ENCODE measurements at regions not wholly inside any gene's neighbourhood (a gene's known extent, or its start where the extent isn't known, plus 50 kb on each side); places are given as distances from the start of the nearest gene placed in this dataset.

- Histone ChIP-seq H3K9ac (ENCODE audit: low read length) (no peak overlapping the region), H3K27me3 (ENCODE audit: control insufficient read depth, insufficient read depth, low read length) (no peaks in the 10 kb centered on the region), H3K4me1 (ENCODE audit: control insufficient read depth, insufficient read depth, low read length) (peaks cover 35% of the 10 kb centered on the region), H3K36me3 (ENCODE audit: control insufficient read depth, insufficient read depth, low read length) (peaks cover 24% of the 10 kb centered on the region), H3K27ac (ENCODE audit: low read depth, low read length) (peak overlapping the region; percentile 80), H3K4me3 (ENCODE audit: low read length) (no peak overlapping the region)
Observed at GRCh38 chr12:124428792-124429281, 133.9 kb downstream of the RFLNA start.

GRCh38 chr12:124428136-124428791, 133.4 kb downstream of the RFLNA start:
- Histone ChIP-seq H3K27ac (ENCODE audit: low read depth, low read length) (peak overlapping the region; percentile 80), H3K4me1 (ENCODE audit: control insufficient read depth, insufficient read depth, low read length) (peaks cover 39% of the 10 kb centered on the region), H3K9ac (ENCODE audit: low read length) (no peak overlapping the region), H3K4me3 (ENCODE audit: low read length) (no peak overlapping the region), H3K27me3 (ENCODE audit: control insufficient read depth, insufficient read depth, low read length) (no peaks in the 10 kb centered on the region), H3K36me3 (ENCODE audit: control insufficient read depth, insufficient read depth, low read length) (peaks cover 23% of the 10 kb centered on the region)

DNA sequence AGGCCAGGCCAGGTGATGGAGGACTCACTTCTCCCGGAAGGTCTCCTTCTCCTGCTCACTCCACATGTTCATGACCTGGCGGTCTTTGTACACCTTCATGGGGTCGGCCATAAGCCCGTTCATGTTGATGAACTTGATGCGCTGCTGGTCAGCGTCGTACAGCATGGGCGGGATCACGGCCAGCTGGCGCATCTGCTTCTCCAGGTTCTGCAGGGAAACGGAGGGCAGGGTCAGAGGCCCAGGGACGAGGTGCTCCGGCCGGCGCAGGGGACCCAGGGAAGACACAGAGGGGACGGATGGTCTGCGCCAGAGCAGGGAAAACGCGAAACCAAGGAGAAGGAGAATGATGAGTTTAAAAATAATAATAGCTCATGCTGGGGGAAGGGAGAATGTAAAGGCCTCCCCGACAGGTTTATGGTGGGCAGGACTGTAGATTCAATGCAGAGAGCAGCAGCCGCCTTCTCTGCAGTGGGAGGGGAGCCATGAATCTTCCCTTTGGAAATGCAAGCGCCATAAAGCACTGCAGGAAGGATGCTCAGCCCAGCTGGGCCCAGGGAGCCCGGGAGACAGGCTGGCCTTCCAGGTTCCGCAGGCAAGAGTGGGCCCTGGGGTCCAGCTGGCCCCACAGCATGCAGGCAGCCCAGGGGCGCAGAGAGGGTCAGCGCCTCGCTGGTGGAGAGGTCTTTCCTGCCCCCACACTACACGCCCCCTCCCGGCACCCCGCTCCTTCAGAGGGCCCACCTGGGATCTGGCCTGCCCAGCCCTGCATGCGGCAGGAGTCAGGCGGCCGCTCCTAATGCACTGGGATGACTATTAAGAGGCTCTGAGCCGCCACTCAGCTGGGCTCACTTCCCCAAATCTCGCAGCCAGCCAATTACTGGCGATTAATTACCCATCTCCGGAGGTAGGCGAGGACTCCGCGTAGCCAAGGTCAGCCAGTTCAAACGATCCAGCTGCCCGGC, 132.0 kb downstream of the RFLNA start:
- Histone ChIP-seq H3K27ac (ENCODE audit: low read depth, low read length) (peak overlapping the region; percentile 80), H3K4me1 (ENCODE audit: control insufficient read depth, insufficient read depth, low read length) (peaks cover 47% of the 10 kb centered on the region), H3K9ac (ENCODE audit: low read length) (no peak overlapping the region), H3K4me3 (ENCODE audit: low read length) (no peak overlapping the region), H3K27me3 (ENCODE audit: control insufficient read depth, insufficient read depth, low read length) (no peaks in the 10 kb centered on the region), H3K36me3 (ENCODE audit: control insufficient read depth, insufficient read depth, low read length) (peaks cover 19% of the 10 kb centered on the region)

GRCh38 chr12:124425667-124426066, 130.8 kb downstream of the RFLNA start:
- Histone ChIP-seq H3K27ac (ENCODE audit: low read depth, low read length) (peak overlapping the region; percentile 80), H3K36me3 (ENCODE audit: control insufficient read depth, insufficient read depth, low read length) (peaks cover 18% of the 10 kb centered on the region), H3K9ac (ENCODE audit: low read length) (no peak overlapping the region), H3K27me3 (ENCODE audit: control insufficient read depth, insufficient read depth, low read length) (no peaks in the 10 kb centered on the region), H3K4me3 (ENCODE audit: low read length) (no peak overlapping the region), H3K4me1 (ENCODE audit: control insufficient read depth, insufficient read depth, low read length) (peaks cover 57% of the 10 kb centered on the region)

GRCh38 chr12:124424516-124424905, 129.6 kb downstream of the RFLNA start:
- H3K9ac ChIP-seq (ENCODE audit: low read length) = no peak overlapping the region
- H3K27ac ChIP-seq (ENCODE audit: low read depth, low read length) = peak overlapping the region; percentile 99
- peaks cover 62% of the 10 kb centered on the region for H3K4me1 ChIP-seq (ENCODE audit: control insufficient read depth, insufficient read depth, low read length)
- H3K4me3 ChIP-seq (ENCODE audit: low read length) = no peak overlapping the region
- H3K36me3 ChIP-seq (ENCODE audit: control insufficient read depth, insufficient read depth, low read length) = peaks cover 23% of the 10 kb centered on the region
- H3K27me3 ChIP-seq (ENCODE audit: control insufficient read depth, insufficient read depth, low read length) = no peaks in the 10 kb centered on the region

- H3K36me3 ChIP-seq (ENCODE audit: control insufficient read depth, insufficient read depth, low read length) = peaks cover 27% of the 10 kb centered on the region
- peak overlapping the region; percentile 99 for H3K27ac ChIP-seq (ENCODE audit: low read depth, low read length)
- H3K27me3 ChIP-seq (ENCODE audit: control insufficient read depth, insufficient read depth, low read length) = no peaks in the 10 kb centered on the region
- peaks cover 57% of the 10 kb centered on the region for H3K4me1 ChIP-seq (ENCODE audit: control insufficient read depth, insufficient read depth, low read length)
- peak overlapping the region; percentile 14 for H3K4me3 ChIP-seq (ENCODE audit: low read length)
- H3K9ac ChIP-seq (ENCODE audit: low read length) = no peak overlapping the region
Observed at GRCh38 chr12:124423761-124424515, 129.0 kb downstream of the RFLNA start.

GRCh38 chr12:124422570-124423523, 128.0 kb downstream of the RFLNA start:
- Histone ChIP-seq H3K4me3 (ENCODE audit: low read length) (peak overlapping the region; percentile 60), H3K4me1 (ENCODE audit: control insufficient read depth, insufficient read depth, low read length) (peaks cover 51% of the 10 kb centered on the region)

GRCh38 chr12:124422142-124422569, 127.3 kb downstream of the RFLNA start:
- H3K4me3 ChIP-seq (ENCODE audit: low read length) = peak overlapping the region; percentile 60
- peaks cover 27% of the 10 kb centered on the region for H3K36me3 ChIP-seq (ENCODE audit: control insufficient read depth, insufficient read depth, low read length)
- H3K4me1 ChIP-seq (ENCODE audit: control insufficient read depth, insufficient read depth, low read length) = peaks cover 45% of the 10 kb centered on the region
- H3K27me3 ChIP-seq (ENCODE audit: control insufficient read depth, insufficient read depth, low read length) = no peaks in the 10 kb centered on the region
- no peak overlapping the region for H3K9ac ChIP-seq (ENCODE audit: low read length)
- H3K27ac ChIP-seq (ENCODE audit: low read depth, low read length) = peak overlapping the region; percentile 99

More at GRCh38 chr12:124422570-124423523, 128.0 kb downstream of the RFLNA start:
- peak overlapping the region; percentile 99 for H3K27ac ChIP-seq (ENCODE audit: low read depth, low read length)
- H3K9ac ChIP-seq (ENCODE audit: low read length) = peak overlapping the region; percentile 38
- peaks cover 27% of the 10 kb centered on the region for H3K36me3 ChIP-seq (ENCODE audit: control insufficient read depth, insufficient read depth, low read length)
- H3K27me3 ChIP-seq (ENCODE audit: control insufficient read depth, insufficient read depth, low read length) = no peaks in the 10 kb centered on the region

GRCh38 chr12:124420996-124421674, 126.2 kb downstream of the RFLNA start:
- H3K4me1 ChIP-seq (ENCODE audit: control insufficient read depth, insufficient read depth, low read length) = peaks cover 36% of the 10 kb centered on the region
- H3K36me3 ChIP-seq (ENCODE audit: control insufficient read depth, insufficient read depth, low read length) = peaks cover 23% of the 10 kb centered on the region
- no peak overlapping the region for H3K9ac ChIP-seq (ENCODE audit: low read length)
- H3K27ac ChIP-seq (ENCODE audit: low read depth, low read length) = peak overlapping the region; percentile 99
- no peak overlapping the region for H3K4me3 ChIP-seq (ENCODE audit: low read length)
- no peaks in the 10 kb centered on the region for H3K27me3 ChIP-seq (ENCODE audit: control insufficient read depth, insufficient read depth, low read length)

GRCh38 chr12:124420041-124420995, 125.4 kb downstream of the RFLNA start:
- H3K4me1 ChIP-seq (ENCODE audit: control insufficient read depth, insufficient read depth, low read length) = peaks cover 35% of the 10 kb centered on the region
- peak overlapping the region; percentile 99 for H3K27ac ChIP-seq (ENCODE audit: low read depth, low read length)
- H3K36me3 ChIP-seq (ENCODE audit: control insufficient read depth, insufficient read depth, low read length) = peaks cover 18% of the 10 kb centered on the region
- H3K4me3 ChIP-seq (ENCODE audit: low read length) = no peak overlapping the region
- no peaks in the 10 kb centered on the region for H3K27me3 ChIP-seq (ENCODE audit: control insufficient read depth, insufficient read depth, low read length)
- no peak overlapping the region for H3K9ac ChIP-seq (ENCODE audit: low read length)

Data from rectal smooth muscle tissue (tissue), 1 donor.